Cardiac fibroblast (primary cell): ENCODE measurements at regions not wholly inside any gene's neighbourhood (a gene's known extent, or its start where the extent isn't known, plus 50 kb on each side); places are given as distances from the start of the nearest gene placed in this dataset.

Source experiments
- DNase-seq, 2 donors: peaks; one replicate each; pipeline versions ENCODE4 v3.0.0 to v3.0.0-alpha.2; 2010; ENCODE audit warnings: low read depth in 2 of 2
- H3K4me3 ChIP-seq, 2 donors: replicated peaks in 1 of 2; 1 replicate in 1 of 2; 2 replicates in 1 of 2; pipeline ENCODE4 v1.5.1; 2011; ENCODE audit warnings: low read depth in 2 of 2, low read length in 2 of 2, mild to moderate bottlenecking in 2 of 2, moderate library complexity in 1 of 2
- TF ChIP-seq, protein P1 (sequence below): IDR thresholded peaks from one replicate; pipeline ENCODE4 v1.5.1; 2011; ENCODE audit warnings: low read depth, mild to moderate bottlenecking, low read length, inconsistent platforms

DNA sequence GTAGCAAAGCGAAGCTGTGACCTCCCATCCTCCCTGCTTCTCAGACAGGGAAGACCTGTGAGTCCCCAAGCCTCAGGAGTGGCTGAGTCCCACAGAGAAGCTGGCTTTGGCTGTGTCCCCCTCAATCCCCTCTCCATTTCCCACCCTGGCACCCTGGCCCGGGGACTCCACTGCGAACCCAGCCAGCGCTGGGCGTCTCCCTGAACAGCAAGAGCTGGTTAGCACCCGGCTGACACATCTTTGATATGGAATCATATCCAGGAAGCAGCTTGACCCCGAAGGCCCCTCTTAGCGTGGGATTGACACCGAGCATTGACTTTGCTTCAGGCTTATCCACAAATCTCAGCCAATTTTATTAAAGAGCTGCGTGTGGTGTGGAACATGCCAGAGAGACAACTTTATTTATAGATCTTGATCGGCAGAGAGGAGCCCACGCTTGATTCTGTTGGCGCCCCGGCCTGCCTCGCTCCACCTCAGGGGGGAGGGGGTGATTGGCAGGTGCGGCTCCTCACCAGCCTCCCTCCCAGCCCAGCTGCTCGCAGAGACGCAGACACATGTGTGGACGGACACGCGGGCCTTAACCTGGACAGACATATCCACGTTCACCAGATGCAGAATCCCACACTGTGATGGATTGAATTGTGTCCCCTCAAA is 120.7 kb upstream of the MVB12B start:
- H3K4me3 ChIP-seq, result no peak overlapping the region
- TF ChIP-seq, protein P1, sequence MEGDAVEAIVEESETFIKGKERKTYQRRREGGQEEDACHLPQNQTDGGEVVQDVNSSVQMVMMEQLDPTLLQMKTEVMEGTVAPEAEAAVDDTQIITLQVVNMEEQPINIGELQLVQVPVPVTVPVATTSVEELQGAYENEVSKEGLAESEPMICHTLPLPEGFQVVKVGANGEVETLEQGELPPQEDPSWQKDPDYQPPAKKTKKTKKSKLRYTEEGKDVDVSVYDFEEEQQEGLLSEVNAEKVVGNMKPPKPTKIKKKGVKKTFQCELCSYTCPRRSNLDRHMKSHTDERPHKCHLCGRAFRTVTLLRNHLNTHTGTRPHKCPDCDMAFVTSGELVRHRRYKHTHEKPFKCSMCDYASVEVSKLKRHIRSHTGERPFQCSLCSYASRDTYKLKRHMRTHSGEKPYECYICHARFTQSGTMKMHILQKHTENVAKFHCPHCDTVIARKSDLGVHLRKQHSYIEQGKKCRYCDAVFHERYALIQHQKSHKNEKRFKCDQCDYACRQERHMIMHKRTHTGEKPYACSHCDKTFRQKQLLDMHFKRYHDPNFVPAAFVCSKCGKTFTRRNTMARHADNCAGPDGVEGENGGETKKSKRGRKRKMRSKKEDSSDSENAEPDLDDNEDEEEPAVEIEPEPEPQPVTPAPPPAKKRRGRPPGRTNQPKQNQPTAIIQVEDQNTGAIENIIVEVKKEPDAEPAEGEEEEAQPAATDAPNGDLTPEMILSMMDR, result no peak
- no peak for DNase-seq

- no peak for DNase-seq
- TF ChIP-seq, protein P1, result no peak
- no peak overlapping the region for H3K4me3 ChIP-seq
These were observed 119.4 kb upstream of the MVB12B start for GRCh38 chr9:126207256-126207655.

DNA sequence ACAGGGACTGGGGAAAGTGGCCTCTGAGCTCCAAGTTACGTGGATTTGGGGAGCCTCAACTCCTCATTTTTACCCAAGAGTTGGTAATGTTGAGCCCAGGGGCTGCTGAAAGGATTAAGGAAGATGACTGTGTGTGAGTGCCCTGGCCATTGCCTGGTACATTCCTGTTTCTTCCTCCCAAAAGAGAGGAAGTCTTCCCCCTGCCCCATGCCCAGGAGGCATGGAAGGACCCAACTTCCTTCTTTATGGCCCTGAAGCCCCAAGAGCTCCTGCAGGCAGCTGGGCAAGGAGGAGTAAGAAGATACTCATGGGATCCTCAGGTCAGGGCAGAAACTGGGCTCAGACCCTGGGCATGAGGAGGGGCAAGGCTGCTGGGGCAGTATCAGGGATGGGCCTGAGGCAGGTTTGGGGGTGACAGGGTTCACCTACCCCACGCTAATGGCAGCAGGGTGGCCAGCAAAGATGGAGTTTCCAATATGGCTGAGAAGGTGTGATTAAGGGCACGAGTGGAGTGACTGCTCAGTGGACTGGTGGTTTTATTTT is 118.3 kb upstream of the MVB12B start:
- no peak overlapping the region for H3K4me3 ChIP-seq
- TF ChIP-seq, protein P1, result no peak
- DNase-seq, result no peak

- TF ChIP-seq, protein P1, result no peak
- DNase-seq, result no peak
These were observed 115.1 kb upstream of the MVB12B start for GRCh38 chr9:126211441-126212074.

DNA sequence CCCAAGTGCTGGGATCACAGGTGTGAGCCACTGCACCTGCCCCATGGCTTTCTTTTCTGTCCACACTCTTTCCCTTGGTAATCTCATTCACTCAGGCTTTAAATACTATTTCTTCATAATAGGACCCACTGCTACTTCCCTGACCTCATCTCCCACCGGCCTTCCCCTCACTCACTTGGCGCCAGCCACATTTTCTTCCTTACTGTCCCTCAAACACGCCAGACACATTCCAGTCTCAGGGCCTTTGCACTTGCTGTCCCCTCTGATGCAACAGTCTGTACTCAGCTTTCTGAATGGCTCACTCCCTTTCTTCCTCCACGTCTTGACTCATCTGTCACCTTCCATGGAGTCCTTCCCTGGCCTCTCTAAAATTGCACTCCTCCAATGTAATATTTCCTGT is 111.1 kb upstream of the MVB12B start:
- no peak for DNase-seq
- no peak overlapping the region for H3K4me3 ChIP-seq
- TF ChIP-seq, protein P1, result no peak

More at GRCh38 chr9:126211441-126212074, 115.1 kb upstream of the MVB12B start:
- no peak overlapping the region for H3K4me3 ChIP-seq

DNA sequence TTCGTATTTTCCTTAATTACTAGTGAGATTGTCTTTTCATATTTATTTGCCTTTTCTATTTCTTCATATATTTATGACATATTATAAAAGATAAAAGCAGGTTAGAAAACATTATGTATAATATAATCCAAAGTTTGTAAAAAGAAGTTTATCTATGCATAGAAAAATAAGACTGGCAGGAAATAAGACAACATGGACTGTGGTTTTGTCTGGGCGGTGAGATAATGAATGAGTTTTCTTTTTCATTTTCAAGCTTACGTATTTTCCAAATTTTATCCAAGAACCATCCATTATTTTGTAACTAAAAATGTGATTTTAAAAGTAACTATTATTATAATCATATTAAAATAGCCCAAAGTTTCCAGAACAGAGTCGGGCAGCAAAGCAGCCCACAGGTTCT is 109.8 kb upstream of the MVB12B start:
- TF ChIP-seq, protein P1, result no peak
- DNase-seq, result no peak
- H3K4me3 ChIP-seq, result no peak overlapping the region

GRCh38 chr9:126217250-126217653 is 109.4 kb upstream of the MVB12B start:
- no peak for DNase-seq
- no peak overlapping the region for H3K4me3 ChIP-seq
- TF ChIP-seq, protein P1, result no peak
